ENCODE measurements at regions not wholly inside any gene's neighbourhood (a gene's known extent, or its start where the extent isn't known, plus 50 kb on each side); places are given as distances from the start of the nearest gene placed in this dataset.

GRCh38 chr7:92992483-92992882, 125.3 kb downstream of the SAMD9 start (continued):
- TF ChIP-seq ZNF148 (tag by site-specific recombination; IDR thresholded peaks at IDR 0.05; ENCODE audit: borderline replicate concordance): no peak
- no peak for TF ChIP-seq ZNF366 (tag by site-specific recombination; conservative IDR thresholded peaks at IDR 0.05)
- no peak for TF ChIP-seq IKZF3 (tag by site-specific recombination; IDR thresholded peaks at IDR 0.05)
- TF ChIP-seq ZNF221 (tag by site-specific recombination; IDR thresholded peaks at IDR 0.05; ENCODE audit: borderline replicate concordance): no peak

- TF ChIP-seq, protein P1, sequence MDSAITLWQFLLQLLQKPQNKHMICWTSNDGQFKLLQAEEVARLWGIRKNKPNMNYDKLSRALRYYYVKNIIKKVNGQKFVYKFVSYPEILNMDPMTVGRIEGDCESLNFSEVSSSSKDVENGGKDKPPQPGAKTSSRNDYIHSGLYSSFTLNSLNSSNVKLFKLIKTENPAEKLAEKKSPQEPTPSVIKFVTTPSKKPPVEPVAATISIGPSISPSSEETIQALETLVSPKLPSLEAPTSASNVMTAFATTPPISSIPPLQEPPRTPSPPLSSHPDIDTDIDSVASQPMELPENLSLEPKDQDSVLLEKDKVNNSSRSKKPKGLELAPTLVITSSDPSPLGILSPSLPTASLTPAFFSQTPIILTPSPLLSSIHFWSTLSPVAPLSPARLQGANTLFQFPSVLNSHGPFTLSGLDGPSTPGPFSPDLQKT (IDR thresholded peaks at IDR 0.05; ENCODE audit: borderline replicate concordance, low read depth, low read length): no peak
- TF ChIP-seq ZBTB21 (tag by site-specific recombination; IDR thresholded peaks at IDR 0.05) (no peak), OVOL3 (tag by site-specific recombination; IDR thresholded peaks at IDR 0.05) (no peak), ZIC2 (tag by site-specific recombination; IDR thresholded peaks at IDR 0.05) (no peak), ZNF221 (tag by site-specific recombination; IDR thresholded peaks at IDR 0.05; ENCODE audit: borderline replicate concordance) (no peak)
- no peaks in the 10 kb centered on the region for H3K4me1 ChIP-seq (ENCODE audit: control insufficient read depth, insufficient read depth, low read length)
- no peak overlapping the region for H3K4me3 ChIP-seq (ENCODE audit: low read depth, low read length)
- H3K27ac ChIP-seq (ENCODE audit: extremely low read depth, low read depth, low read length): no peak overlapping the region
- H3K9me3 ChIP-seq (ENCODE audit: control insufficient read depth, insufficient read depth, low read depth, low read length): no peaks in the 10 kb centered on the region
- no peaks in the 10 kb centered on the region for H3K36me3 ChIP-seq (ENCODE audit: control insufficient read depth in 2 of 2, insufficient read depth in 1 of 2, low read length in 2 of 2)
- ChIA-PET CTCF (interaction anchor here (0.6 to 1.0 kb wide), 3 partner anchors 293 to 370 kb away, joined by 3 read pairs; no protein-coding TSS in a partner anchor), POLR2A (no interaction called here)
Observed at GRCh38 chr7:92991190-92991589, 126.6 kb downstream of the SAMD9 start.

DNA sequence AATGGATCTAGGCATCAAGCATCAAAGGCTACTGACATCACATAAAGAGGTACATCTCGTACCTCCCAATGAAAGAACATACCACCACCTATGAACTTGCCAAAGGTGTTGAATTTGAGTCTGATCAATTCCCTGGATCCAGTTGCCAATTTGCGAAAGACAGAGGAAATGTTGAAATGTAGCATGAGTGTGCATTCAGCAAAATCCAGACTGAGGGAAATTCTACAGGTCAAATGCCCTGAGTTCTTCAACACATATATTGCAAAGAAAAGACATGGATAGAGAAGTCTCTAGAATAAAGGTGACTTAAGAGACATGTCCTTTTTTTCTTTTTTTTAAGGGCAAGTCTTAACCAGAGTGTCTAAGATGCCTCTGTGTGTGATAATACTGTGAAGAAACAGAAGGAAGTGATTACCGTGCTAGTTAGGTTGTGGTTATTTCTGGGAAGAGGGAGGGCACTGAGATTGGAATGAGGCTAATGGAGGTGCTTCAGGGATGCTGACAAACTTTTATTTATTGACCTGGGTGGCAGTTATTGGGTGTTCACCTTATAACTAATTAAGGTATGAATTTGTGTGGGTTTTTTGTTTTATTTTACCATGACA, 128.7 kb downstream of the SAMD9 start:
- Histone ChIP-seq H3K9me3 (ENCODE audit: control insufficient read depth, insufficient read depth, low read depth, low read length) (no peaks in the 10 kb centered on the region), H3K4me1 (ENCODE audit: control insufficient read depth, insufficient read depth, low read length) (no peaks in the 10 kb centered on the region), H3K27ac (ENCODE audit: extremely low read depth, low read depth, low read length) (no peak overlapping the region), H3K36me3 (ENCODE audit: control insufficient read depth in 2 of 2, insufficient read depth in 1 of 2, low read length in 2 of 2) (no peaks in the 10 kb centered on the region), H3K4me3 (ENCODE audit: low read depth, low read length) (no peak overlapping the region)
- CTCF ChIA-PET: interaction anchor here (0.6 kb wide), 2 partner anchors 172 to 1067 kb away, joined by 3 to 6 read pairs; no protein-coding TSS in a partner anchor
- TF ChIP-seq ZFP41 (tag by site-specific recombination; IDR thresholded peaks at IDR 0.05; ENCODE audit: borderline replicate concordance) (no peak), ZNF24 (tag by site-specific recombination; IDR thresholded peaks at IDR 0.05) (no peak), MEIS1 (CRISPR knock-in tag; IDR thresholded peaks at IDR 0.05; ENCODE audit: borderline replicate concordance) (no peak), ZNF549 (tag by site-specific recombination; IDR thresholded peaks at IDR 0.05) (no peak), EGR2 (tag by site-specific recombination; IDR thresholded peaks at IDR 0.05; ENCODE audit: low read depth) (no peak), ZBTB1 (tag by site-specific recombination; IDR thresholded peaks at IDR 0.05) (no peak), ZNF423 (tag by site-specific recombination; IDR thresholded peaks at IDR 0.05) (no peak), GLI4 (tag by site-specific recombination; IDR thresholded peaks at IDR 0.05) (no peak), ZNF518A (tag by site-specific recombination; conservative IDR thresholded peaks at IDR 0.05; ENCODE audit: low read depth) (no peak), ZNF473 (tag by site-specific recombination; IDR thresholded peaks at IDR 0.05) (no peak), ZNF155 (tag by site-specific recombination; IDR thresholded peaks at IDR 0.05) (no peak), ZSCAN16 (tag by site-specific recombination; IDR thresholded peaks at IDR 0.05) (no peak), ZNF585B (tag by site-specific recombination; IDR thresholded peaks at IDR 0.05) (no peak), ZNF138 (tag by site-specific recombination; IDR thresholded peaks at IDR 0.05; ENCODE audit: borderline replicate concordance) (no peak)
- POLR2A ChIA-PET: no interaction called here
